Upper lobe of left lung (tissue), 4 donors: ENCODE measurements at regions not wholly inside any gene's neighbourhood (a gene's known extent, or its start where the extent isn't known, plus 50 kb on each side); places are given as distances from the start of the nearest gene placed in this dataset.

Experiments used
- EP300 ChIP-seq, 4 donors: sonication (generic); formaldehyde crosslinking; IDR thresholded peaks; one replicate each; pipeline ENCODE4 v1.5.1; 2017; ENCODE audit warnings: antibody characterized with exemption in 4 of 4, control low read depth in 2 of 4
- POLR2A ChIP-seq, 4 donors: fragments of 450-650 bp; IDR thresholded peaks; one replicate each; pipeline ENCODE4 v1.5.1; 2016 to 2017; ENCODE audit warnings: antibody characterized with exemption in 4 of 4, mild to moderate bottlenecking in 2 of 4
- POLR2AphosphoS5 ChIP-seq, 2 donors: sonication (generic); formaldehyde crosslinking; IDR thresholded peaks; one replicate each; pipeline ENCODE4 v1.5.1; 2017; ENCODE audit warnings: antibody characterized with exemption in 2 of 2
- TF ChIP-seq, protein P1 (sequence below), 6 experiments: fragments of 450-650 bp in 4 of 6; fragments of 200-600 bp in 2 of 6; sonication (generic) in 2 of 6; IDR thresholded peaks; one replicate each; pipeline ENCODE4 v1.5.1; 2016 to 2019; ENCODE audit warnings: antibody characterized with exemption in 6 of 6

DNA sequence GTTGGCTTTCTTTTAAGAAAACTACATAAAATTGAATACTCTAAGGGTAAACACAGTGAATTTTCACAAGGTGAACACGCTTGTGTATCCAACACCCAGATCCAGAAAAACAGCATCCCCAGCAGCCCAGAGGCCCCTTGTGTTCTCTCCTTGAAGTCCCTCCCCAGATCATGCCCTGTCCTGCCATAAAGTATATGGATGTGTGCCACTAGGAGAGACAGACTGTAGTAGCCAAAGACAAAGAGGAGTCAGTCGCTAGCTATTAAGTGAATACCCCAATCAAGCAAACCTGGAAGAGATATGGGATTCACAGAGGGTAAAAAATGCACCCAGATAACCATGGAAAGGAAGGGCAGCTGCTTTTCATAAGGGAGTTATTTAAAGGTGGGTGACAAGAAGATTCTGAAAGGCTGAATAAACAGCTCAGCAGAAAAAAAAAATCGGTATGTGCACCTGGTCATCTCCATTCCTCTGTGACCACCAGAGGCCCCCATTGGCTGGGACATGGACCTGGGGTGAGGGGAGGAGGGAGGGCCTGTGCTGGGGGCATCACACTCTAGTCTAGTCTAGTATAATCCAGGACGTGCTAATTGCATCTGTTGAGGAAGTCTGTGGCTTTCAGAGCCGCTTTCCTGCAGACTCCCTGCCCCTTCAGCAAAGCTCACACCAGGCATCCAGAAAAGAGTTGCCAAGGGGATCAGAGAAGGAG is 167.3 kb upstream of the NDN start:
- TF ChIP-seq POLR2A (IDR thresholded peaks at IDR 0.05) (no peak), POLR2AphosphoS5 (IDR thresholded peaks at IDR 0.05) (no peak), EP300 (IDR thresholded peaks at IDR 0.05) (no peak)
- TF ChIP-seq, protein P1, sequence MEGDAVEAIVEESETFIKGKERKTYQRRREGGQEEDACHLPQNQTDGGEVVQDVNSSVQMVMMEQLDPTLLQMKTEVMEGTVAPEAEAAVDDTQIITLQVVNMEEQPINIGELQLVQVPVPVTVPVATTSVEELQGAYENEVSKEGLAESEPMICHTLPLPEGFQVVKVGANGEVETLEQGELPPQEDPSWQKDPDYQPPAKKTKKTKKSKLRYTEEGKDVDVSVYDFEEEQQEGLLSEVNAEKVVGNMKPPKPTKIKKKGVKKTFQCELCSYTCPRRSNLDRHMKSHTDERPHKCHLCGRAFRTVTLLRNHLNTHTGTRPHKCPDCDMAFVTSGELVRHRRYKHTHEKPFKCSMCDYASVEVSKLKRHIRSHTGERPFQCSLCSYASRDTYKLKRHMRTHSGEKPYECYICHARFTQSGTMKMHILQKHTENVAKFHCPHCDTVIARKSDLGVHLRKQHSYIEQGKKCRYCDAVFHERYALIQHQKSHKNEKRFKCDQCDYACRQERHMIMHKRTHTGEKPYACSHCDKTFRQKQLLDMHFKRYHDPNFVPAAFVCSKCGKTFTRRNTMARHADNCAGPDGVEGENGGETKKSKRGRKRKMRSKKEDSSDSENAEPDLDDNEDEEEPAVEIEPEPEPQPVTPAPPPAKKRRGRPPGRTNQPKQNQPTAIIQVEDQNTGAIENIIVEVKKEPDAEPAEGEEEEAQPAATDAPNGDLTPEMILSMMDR (IDR thresholded peaks at IDR 0.05) = no peak
